ENCODE measurements at regions not wholly inside any gene's neighbourhood (a gene's known extent, or its start where the extent isn't known, plus 50 kb on each side); places are given as distances from the start of the nearest gene placed in this dataset.

DNA sequence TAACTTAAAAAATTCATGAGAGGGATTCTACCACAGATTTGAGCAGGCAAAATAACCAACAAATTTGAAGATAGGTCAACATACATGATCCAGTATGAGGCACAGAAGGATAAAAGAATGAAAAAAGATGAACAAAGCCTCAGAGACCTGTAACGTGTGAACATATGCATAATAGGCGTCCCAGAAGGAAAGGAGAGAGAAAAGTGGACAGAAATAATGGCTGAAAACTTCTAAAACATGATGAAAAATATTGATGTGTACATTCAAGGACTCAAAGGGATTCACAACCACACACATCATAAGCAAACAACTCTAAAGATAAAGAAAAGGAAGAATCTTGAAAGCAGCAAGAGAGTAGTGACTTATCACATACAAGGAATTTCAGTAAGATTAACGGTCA lies 100.1 kb upstream of the PARD3B start:
- no peak for DNase-seq

DNA sequence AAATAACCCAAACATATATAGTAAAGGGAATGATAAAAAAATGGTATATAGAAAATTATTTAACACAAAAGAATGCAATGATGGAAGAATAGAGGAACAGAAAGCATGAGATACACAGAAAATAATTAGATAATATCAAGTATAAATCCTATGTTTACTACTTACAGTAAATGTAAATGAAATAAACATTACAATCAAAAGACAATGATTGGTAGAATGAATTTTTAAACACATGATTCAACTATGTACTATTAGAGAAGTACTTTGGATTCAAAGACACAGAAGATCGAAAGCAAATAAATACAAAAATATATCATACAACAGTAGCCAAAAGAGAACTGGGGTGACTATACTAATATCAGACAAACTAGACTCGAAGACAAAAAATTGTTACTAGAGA lies 97.6 kb upstream of the PARD3B start:
- DNase-seq, result no peak

DNA sequence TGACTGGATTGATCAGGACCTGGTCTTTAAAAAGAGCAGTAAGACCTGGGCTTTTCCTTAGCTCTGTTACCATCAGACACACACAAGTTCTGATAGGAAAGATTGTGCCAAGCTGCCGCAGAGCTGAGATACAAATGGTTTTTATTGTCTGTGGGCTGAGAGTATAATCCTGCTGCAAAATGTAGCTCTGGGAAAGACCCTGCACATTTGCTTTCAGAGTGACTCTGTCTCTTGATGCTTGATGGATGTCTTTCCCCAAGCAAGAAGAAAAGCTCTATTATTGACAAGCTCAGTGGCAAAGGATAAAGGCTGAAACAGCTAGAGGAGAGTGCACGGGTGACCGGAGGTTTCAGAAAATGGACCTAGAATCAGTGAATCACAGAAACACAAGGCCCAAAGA lies 95.3 kb upstream of the PARD3B start:
- DNase-seq, result no peak

- no peak for DNase-seq
Measured at GRCh38 chr2:204451766-204452165, 93.5 kb upstream of the PARD3B start.

DNA sequence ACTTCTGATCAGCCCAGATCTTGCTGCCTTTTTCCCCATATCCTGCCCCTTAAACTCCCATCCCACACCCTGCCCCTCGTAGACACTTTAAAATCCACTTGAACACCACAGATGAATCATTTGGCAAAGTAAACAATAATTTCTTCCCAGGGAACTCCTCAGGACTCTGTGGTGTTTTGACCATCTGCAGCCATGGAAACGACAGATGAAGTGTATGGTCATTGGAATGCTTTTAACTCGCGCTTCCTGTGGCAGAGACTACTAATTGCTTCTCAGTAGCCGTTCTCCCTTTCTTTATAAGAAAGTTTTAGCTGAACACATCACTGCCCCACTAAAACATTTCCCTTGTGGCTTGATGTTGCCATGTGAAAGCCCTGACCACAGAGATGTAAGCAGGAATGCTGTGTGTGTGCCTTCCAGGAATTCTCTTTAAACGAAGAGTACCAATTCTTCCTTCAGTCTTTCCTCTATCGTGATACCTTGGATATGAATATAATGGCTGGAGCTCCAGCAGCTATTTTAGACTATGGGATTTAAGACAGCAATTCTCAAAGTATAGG lies 92.7 kb upstream of the PARD3B start:
- DNase-seq, result no peak

DNA sequence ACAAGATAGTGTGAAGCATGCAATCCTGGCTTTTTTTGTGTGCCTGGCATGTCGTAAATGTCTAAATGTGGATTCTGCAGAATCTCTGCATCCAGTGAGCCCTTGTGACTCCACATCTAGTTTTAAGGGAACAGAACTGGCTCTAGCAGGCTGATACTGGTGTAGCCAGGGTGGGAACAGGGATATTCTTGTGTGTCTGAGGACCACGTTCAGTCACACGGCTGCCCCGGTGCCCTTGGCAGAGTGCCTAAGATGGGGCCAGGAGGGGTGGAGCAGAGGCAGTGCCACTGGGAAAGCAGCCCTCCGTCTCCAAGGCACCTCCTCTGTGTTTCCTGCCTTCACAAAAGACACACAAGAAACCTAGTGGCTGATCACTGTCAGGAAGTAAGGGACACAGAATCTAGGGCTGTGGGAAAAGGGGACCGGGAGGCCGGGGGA lies 91.5 kb upstream of the PARD3B start:
- DNase-seq, result no peak

- DNase-seq, result no peak
Measured at GRCh38 chr2:204454672-204455380, 90.4 kb upstream of the PARD3B start.

DNA sequence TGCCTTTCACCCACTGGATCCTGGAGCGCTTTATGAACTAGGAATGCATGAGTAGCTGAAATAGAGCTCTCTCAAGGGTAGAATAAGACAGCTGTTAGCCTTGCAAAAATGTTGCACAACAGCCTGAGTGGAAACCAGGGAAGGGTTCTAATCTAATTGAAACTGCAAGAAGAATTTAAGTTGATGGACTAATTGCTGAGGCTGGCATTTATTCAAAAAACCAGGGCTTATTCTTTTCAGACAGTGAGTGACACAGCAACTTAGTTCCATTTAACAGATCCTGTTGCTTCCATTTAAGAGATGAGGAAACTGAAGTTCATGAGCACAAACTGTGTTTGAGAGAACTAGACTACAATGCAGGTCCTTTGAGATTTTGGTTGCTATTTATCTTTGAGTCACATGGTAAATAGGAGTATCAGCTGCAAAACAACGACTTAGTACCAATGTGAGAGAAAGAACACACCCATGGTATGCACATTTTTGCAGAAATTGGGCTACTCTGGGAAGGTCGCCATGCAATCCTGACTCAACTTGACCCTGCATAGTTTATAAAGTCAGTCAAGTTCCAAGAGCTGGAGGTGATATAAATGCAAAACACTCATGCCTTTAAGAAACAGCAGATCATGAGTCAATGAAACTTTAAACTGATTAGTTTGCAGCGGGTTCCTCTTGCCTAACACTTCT lies 76.4 kb upstream of the PARD3B start:
- DNase-seq, result no peak

DNA sequence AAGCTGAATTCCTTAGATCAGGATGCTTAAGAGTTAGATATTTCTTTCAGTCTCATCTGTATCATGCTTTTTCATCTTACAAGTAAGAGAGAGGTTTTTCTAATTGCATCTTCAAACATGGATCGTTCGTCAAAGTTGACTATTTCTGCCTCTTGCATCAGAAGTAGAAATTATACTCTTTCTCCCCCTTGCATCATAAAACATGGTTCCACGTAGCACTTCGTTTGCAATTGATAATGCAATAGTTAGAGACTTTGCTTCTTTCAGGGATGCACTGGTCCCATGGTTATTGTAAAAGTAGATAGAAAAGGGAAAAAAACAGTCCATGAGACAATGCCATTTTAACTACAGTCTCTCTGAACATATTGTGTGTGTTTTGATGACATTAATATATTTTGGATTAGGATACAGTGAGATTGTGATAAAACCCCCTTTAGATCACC lies 75.1 kb upstream of the PARD3B start:
- no peak for DNase-seq

DNA sequence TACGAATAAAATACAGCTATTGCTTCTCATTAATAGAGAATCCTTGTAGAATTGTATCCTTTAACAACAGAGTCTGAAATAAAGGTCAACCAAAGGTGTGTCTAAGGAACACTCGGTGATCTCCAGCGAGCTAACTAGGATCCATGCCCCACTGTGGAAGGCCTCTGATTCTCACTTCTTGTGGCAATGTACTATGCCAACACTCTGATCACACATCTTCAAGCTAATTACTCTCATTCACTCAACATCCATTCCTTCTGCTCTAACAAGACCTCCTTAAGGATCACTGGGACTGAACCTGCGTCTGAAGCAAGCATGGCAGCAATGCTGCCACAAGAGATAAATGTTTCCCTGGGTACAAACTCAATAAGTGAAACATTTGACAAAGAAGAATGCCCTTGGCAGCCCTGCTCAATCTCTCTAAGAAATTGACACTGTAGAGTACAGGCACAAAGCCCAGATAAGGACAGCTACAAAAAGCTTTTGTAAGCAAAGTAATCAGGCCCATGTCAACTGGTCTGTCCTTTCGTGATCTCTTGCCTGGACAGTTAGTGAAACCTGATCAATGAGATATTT lies 74.6 kb upstream of the PARD3B start:
- no peak for DNase-seq

GRCh38 chr2:204472375-204472774 lies 72.9 kb upstream of the PARD3B start:
- DNase-seq, result no peak

- DNase-seq, result no peak
Measured at GRCh38 chr2:204473224-204473623, 72.1 kb upstream of the PARD3B start.

- no peak for DNase-seq
Measured at GRCh38 chr2:204475399-204475798, 69.9 kb upstream of the PARD3B start.

GRCh38 chr2:204477358-204477950 lies 67.8 kb upstream of the PARD3B start:
- no peak for DNase-seq

DNA sequence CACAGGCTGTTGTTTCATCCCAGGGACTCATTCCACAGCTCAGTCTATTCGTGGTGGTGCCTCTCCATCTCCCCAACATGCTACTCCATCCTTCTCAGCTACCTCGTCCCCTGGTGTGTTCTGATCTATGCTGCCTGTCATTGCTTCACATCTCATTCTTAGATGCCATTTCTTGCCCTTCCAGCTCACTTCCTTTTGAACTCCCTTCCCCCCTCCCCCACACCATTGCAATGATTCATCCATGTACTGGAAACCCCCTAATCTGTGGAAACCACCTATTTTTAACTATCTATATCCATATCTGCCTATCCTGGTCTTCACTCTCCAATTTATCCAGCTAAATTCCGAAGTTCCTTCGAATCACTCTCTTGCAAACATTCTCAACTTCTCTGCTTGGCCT lies 65.7 kb upstream of the PARD3B start:
- DNase-seq, result no peak

DNA sequence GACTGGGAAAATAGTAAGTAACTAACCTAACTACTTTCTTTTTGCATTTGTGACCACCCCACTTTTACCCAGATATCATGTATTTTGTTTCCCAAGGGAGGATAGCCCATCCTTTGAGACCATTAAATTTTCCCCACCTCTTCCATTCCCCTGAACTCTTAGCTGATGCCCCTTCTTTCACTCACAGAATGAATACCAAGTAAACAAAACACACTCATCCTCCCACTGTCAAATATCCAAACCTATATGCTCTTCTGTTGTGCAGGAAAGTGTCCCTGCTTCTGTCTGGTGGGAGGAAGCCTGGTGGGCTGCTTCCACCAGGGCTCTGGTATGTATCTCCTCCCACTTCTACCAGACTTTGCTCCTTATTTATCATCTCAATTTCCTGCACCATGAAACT lies 64.6 kb upstream of the PARD3B start:
- no peak for DNase-seq

DNA sequence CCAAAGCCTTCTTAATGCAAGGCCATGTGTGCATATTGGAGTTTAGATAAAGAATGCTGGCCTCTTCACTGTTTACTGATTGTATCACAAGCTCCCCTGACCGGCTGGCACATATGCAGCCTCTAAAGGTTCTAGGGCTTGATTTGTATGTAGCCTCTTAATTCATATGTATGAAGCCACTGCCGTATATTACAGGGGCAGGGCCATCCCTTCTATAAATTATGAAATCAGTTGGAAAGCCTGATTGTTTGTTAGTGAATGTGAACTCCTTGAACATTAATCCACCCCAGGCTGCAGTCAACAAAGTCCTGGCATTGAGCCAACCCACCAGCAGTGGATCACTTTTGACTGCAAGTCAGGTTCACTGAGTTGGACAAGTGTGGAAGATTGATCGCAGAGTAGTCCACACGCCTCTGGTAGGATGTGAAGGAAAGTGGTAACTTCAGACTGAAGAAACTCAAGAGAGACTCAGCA lies 61.6 kb upstream of the PARD3B start:
- peak; percentile 4 for DNase-seq

DNA sequence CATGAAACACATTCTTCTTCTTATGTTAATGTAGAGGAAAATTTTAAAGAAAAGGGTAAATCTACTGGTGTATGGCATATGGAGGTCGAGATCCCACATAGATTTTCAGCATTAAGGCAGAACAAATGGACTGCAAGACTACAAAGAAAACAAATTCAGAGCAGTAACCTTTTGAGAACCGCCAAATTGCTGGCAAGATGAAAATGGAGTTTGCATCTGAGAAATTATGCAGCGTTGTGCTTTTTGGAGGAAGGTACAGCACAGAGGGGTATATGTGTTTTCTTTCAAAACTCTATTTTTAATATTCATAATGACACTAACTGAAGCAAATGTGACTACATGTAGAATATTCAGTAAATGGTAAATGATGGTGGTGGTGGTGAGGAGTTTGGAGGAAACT lies 59.0 kb upstream of the PARD3B start:
- DNase-seq, result no peak

GRCh38 chr2:204486805-204487204 lies 58.5 kb upstream of the PARD3B start:
- no peak for DNase-seq

DNA sequence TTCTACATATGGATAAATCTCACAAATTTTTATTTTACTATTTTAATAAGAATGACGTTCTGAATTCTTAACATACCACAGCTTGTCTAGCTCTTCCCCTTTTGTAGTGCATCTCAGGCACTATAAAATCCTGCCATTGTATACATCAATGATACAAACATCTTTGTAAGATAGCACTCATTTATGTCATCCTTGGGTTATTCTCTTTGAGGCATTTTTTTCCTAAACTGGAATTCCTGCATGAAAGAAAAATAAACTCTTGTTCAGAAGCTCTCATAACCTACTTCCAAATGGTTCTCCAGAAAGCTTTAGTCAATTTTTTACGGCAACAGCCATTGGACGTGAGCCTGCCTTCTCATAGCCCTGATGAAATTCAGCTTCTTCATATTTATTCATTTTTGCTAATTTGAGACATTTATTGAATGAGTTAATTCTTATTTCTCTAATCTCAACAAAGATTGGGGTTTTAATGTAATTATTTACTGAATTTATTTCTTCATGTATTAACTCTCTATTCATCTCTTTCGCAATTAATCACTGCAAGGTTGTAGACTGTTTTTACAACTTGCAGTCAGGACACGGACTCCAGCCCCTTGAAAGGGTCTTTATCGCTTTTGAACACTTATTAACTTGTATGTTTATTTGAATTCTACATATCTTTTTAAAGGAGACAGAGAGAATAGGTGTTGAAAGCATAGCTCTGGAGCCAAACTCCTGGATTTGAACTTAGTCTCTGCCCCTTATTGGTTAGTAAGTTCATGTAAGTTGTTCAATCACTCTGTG lies 57.6 kb upstream of the PARD3B start:
- DNase-seq, result no peak

DNA sequence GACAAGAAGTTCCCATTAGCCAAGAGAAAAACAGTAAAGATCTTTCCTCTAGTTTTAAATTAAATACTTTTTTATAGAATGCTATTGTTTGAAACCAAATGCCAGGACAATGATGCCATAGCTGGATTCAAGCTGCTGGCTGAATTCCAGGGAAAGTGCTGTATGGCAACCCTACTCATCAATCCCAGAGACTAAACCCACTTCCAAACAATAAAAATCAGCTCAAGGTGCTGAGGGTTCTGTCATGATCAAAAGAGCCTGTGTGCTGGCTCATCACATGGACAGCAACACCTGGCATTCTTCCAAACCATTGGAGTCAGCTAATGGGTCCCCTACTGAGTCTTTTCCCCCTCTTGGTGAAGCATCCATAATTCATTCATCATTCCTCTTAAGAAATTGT lies 53.7 kb upstream of the PARD3B start:
- DNase-seq, result peak; percentile 1

GRCh38 chr2:204492417-204492816 lies 52.9 kb upstream of the PARD3B start:
- no peak for DNase-seq

DNA sequence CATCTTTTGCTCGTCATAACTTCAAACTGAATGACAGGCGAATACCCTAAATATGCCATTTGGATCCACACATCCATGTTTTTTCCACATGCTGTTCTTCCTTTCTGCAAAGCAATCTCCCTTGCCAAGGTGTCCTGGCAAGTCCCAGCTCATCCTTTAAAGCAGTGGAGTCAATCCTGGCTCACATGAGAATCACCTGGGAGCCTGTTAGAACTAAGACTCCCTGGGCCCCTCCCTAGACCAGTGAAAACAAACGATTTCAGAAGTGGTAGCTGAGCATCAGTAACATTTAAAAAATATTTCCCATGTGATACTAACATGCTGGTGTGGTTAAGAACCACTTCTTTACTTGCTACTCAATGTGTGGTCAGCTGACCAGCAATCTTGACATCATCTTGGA lies 50.6 kb upstream of the PARD3B start:
- DNase-seq, result no peak

All from hematopoietic multipotent progenitor cell treated with erythropoietin and hydrocortisone succinate and interleukin-3 and kit ligand, for 6 days (in vitro differentiated cells).